K562 (cell line): ENCODE measurements at regions not wholly inside any gene's neighbourhood (a gene's known extent, or its start where the extent isn't known, plus 50 kb on each side); places are given as distances from the start of the nearest gene placed in this dataset.

ENCODE experiments used
- MTA1 ChIP-seq: fragments of 450-650 bp; IDR thresholded peaks from 2 replicates; pipeline ENCODE4 v1.6.1; 2017; ENCODE audit warnings: borderline replicate concordance
- POLR2A ChIP-seq: fragments of 450-650 bp; conservative IDR thresholded peaks from 2 replicates; pipeline ENCODE4 v1.6.1; 2016
- TF ChIP-seq, protein P1 (sequence below), 3 experiments: IDR thresholded peaks in 2 of 3; conservative IDR thresholded peaks in 1 of 3; 2 replicates each; pipeline ENCODE4 v1.5.1; 2011 to 2012; ENCODE audit warnings: low read length in 3 of 3, mild to moderate bottlenecking in 3 of 3, control low read depth in 2 of 3, improper control_type of control experiment in 1 of 3, inconsistent platforms in 1 of 3, low read depth in 1 of 3, mixed read lengths in 1 of 3, moderate library complexity in 1 of 3; ENCODE audit not compliant: insufficient read depth in 2 of 3

DNA sequence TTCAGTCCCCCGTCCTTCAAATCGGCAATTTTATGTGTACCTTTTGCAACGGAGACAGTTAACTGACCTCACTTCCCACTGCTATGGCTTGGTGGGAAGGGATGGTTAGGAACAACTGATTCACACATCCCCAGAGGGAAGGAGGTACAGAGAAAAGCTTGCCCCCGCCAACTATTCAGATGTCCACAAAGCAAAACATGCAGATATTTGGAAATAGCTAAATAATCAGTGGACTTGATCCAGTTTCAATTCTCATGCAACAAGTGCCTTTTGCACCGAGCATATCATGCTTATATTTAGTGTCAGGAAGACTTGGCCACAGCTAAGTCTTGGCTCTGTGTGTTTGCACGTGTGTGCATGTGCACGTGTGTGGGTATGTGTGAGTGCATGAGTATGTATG, 144.6 kb downstream of the SNX19 start:
- TF ChIP-seq POLR2A (no peak), MTA1 (no peak)
- TF ChIP-seq, protein P1, sequence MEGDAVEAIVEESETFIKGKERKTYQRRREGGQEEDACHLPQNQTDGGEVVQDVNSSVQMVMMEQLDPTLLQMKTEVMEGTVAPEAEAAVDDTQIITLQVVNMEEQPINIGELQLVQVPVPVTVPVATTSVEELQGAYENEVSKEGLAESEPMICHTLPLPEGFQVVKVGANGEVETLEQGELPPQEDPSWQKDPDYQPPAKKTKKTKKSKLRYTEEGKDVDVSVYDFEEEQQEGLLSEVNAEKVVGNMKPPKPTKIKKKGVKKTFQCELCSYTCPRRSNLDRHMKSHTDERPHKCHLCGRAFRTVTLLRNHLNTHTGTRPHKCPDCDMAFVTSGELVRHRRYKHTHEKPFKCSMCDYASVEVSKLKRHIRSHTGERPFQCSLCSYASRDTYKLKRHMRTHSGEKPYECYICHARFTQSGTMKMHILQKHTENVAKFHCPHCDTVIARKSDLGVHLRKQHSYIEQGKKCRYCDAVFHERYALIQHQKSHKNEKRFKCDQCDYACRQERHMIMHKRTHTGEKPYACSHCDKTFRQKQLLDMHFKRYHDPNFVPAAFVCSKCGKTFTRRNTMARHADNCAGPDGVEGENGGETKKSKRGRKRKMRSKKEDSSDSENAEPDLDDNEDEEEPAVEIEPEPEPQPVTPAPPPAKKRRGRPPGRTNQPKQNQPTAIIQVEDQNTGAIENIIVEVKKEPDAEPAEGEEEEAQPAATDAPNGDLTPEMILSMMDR (IDR thresholded peaks at IDR 0.05 in 2 of 3, conservative IDR thresholded peaks at IDR 0.05 in 1 of 3; ENCODE audit: insufficient read depth in 2 of 3, low read depth in 1 of 3, low read length in 3 of 3), result no peak
